Tibial nerve (tissue), 4 donors: ENCODE measurements at regions not wholly inside any gene's neighbourhood (a gene's known extent, or its start where the extent isn't known, plus 50 kb on each side); places are given as distances from the start of the nearest gene placed in this dataset.
"Not testable (repeated sequence)": the region's sequence is repeated elsewhere in the genome, so short reads cannot be mapped to it uniquely, and the experiment has no call there.

Experiments used
- DNase-seq, 2 donors: peaks; one replicate each; pipeline ENCODE4 v3.0.0-alpha.2; 2019; ENCODE audit warnings: low spot score in 2 of 2
- H3K27ac ChIP-seq, 4 donors: fragments of 200-600 bp; sonication (generic) in 3 of 4; one replicate each; pipeline ENCODE4 v1.5.1; 2017 to 2019; ENCODE audit warnings: mild to moderate bottlenecking in 1 of 4
- H3K27me3 ChIP-seq, 2 donors: fragments of 200-600 bp; sonication (generic) in 1 of 2; one replicate each; pipeline versions ENCODE4 v1.5.1 to v1.6.0; 2017 to 2019
- H3K36me3 ChIP-seq, 3 donors: fragments of 200-600 bp; sonication (generic); one replicate each; pipeline ENCODE4 v1.5.1; 2018 to 2019
- H3K4me1 ChIP-seq, 4 donors: fragments of 200-600 bp; sonication (generic) in 3 of 4; one replicate each; pipeline ENCODE4 v1.5.1; 2017 to 2019
- H3K4me3 ChIP-seq, 4 donors: fragments of 200-600 bp; sonication (generic) in 3 of 4; one replicate each; pipeline ENCODE4 v1.5.1; 2017 to 2019; ENCODE audit warnings: mild to moderate bottlenecking in 1 of 4, moderate library complexity in 1 of 4
- H3K9me3 ChIP-seq, 4 donors: fragments of 200-600 bp; sonication (generic) in 3 of 4; one replicate each; pipeline ENCODE4 v1.5.1; 2017 to 2019
- EP300 ChIP-seq, 2 donors: sonication (generic); formaldehyde crosslinking; IDR thresholded peaks; one replicate each; pipeline ENCODE4 v1.6.1; 2017; ENCODE audit warnings: antibody characterized with exemption in 2 of 2, mild to moderate bottlenecking in 1 of 2
- POLR2A ChIP-seq, 2 donors: fragments of 450-650 bp; IDR thresholded peaks; one replicate each; pipeline ENCODE4 v1.6.1; 2017; ENCODE audit warnings: antibody characterized with exemption in 2 of 2, mild to moderate bottlenecking in 2 of 2, moderate library complexity in 2 of 2
- WGBS, 2 donors: methylation state at CpG; one replicate each; pipeline ENCODE4 v1.1.5; 2018; 5-methylcytosine and 5-hydroxymethylcytosine counted together
- TF ChIP-seq, protein P1 (sequence below), 5 experiments: fragments of 200-600 bp in 3 of 5; fragments of 450-650 bp in 2 of 5; sonication (generic) in 3 of 5; IDR thresholded peaks; one replicate each; pipeline ENCODE4 v1.5.1; 2016 to 2019; ENCODE audit warnings: antibody characterized with exemption in 5 of 5, mild to moderate bottlenecking in 3 of 5, moderate library complexity in 2 of 5

DNA sequence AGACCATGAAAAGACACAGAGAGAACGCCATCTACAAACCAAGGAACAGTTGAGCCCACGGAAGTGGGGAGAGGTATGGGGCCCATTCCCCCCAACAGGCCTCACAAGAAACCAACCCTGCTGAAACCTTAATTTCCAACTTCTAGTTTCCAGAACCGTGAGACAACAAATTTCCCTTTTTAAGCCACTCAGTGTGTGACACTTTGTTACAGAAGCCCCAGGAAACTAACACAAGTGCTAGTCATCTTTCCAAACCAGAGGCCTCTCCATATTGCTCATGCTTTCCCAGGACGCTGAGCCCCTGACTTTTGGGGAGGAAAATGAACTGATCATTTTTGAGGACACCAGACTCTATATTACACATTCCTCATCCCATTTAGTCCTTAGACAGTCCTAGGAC lies 186.8 kb downstream of the NUFIP1 start:
- DNase-seq: no peak
- 84 to 92% methylated on average over 4 of the region's 4 CpGs for whole genome bisulfite sequencing, 2 donors
- Histone ChIP-seq H3K9me3 (no peaks in the 10 kb centered on the region), H3K27me3 (no peaks in the 10 kb centered on the region), H3K36me3 (no peaks in the 10 kb centered on the region), H3K4me1 (no peaks in the 10 kb centered on the region), H3K4me3 (no peak overlapping the region), H3K27ac (no peak overlapping the region)
- TF ChIP-seq EP300 (IDR thresholded peaks at IDR 0.05) (no peak), POLR2A (IDR thresholded peaks at IDR 0.05) (no peak)
- TF ChIP-seq, protein P1, sequence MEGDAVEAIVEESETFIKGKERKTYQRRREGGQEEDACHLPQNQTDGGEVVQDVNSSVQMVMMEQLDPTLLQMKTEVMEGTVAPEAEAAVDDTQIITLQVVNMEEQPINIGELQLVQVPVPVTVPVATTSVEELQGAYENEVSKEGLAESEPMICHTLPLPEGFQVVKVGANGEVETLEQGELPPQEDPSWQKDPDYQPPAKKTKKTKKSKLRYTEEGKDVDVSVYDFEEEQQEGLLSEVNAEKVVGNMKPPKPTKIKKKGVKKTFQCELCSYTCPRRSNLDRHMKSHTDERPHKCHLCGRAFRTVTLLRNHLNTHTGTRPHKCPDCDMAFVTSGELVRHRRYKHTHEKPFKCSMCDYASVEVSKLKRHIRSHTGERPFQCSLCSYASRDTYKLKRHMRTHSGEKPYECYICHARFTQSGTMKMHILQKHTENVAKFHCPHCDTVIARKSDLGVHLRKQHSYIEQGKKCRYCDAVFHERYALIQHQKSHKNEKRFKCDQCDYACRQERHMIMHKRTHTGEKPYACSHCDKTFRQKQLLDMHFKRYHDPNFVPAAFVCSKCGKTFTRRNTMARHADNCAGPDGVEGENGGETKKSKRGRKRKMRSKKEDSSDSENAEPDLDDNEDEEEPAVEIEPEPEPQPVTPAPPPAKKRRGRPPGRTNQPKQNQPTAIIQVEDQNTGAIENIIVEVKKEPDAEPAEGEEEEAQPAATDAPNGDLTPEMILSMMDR (IDR thresholded peaks at IDR 0.05): no peak

DNA sequence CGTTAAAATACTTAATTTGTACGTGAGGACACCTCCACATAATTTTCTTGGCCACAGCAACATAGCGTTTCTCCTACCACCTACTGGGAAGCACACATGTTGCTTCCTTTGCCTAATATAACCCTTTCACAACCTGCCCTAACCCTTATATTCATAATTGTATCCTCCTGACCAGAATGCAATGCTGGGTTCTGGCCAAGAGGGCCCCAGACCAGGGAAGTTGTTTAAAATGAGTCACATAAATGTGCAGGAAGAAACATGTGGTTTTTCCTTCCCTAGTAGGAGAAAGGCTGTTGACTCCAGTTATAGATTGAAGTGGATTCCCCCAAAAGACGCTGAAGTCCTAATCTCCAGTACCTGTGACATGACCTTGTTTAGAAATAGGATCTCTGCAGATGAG lies 187.3 kb downstream of the NUFIP1 start:
- no peaks in the 10 kb centered on the region for H3K4me1 ChIP-seq
- DNase-seq: no peak
- no peaks in the 10 kb centered on the region for H3K27me3 ChIP-seq
- no peak overlapping the region for H3K27ac ChIP-seq
- 70 to 75% methylated on average over 4 of the region's 4 CpGs for WGBS, 2 donors
- no peaks in the 10 kb centered on the region for H3K9me3 ChIP-seq
- H3K4me3 ChIP-seq: no peak overlapping the region
- H3K36me3 ChIP-seq: no peaks in the 10 kb centered on the region
- TF ChIP-seq EP300 (IDR thresholded peaks at IDR 0.05) (no peak), POLR2A (IDR thresholded peaks at IDR 0.05) (no peak)
- TF ChIP-seq, protein P1 (IDR thresholded peaks at IDR 0.05): no peak

DNA sequence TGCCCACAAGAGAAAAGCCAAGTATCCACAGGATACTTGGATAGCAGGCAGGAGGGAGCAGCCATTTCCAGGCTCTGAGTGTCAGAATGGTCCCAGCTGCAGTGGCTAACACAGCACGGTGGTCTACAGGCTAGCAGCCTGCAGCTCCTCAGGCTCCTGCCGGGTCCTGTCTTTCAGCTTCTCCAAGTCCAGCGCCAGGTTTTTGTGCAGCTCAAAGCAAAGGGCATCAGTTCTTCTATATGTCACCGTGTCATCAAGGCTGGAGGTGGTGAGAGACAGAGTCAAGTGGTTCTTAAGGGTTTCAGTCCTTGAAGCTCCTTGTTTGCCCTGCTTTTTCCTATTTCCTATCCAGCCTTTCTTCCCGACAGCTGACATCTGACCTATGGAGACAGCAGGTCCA lies 188.6 kb downstream of the NUFIP1 start:
- no peak for TF ChIP-seq EP300 (IDR thresholded peaks at IDR 0.05)
- no peak for TF ChIP-seq POLR2A (IDR thresholded peaks at IDR 0.05)
- TF ChIP-seq, protein P1 (IDR thresholded peaks at IDR 0.05): no peak
- WGBS, 2 donors: 89 to 93% methylated on average over 5 of the region's 5 CpGs
- DNase-seq: no peak
- Histone ChIP-seq H3K36me3 (no peaks in the 10 kb centered on the region), H3K27ac (no peak overlapping the region), H3K27me3 (no peaks in the 10 kb centered on the region), H3K9me3 (no peaks in the 10 kb centered on the region), H3K4me3 (no peak overlapping the region), H3K4me1 (no peaks in the 10 kb centered on the region)

DNA sequence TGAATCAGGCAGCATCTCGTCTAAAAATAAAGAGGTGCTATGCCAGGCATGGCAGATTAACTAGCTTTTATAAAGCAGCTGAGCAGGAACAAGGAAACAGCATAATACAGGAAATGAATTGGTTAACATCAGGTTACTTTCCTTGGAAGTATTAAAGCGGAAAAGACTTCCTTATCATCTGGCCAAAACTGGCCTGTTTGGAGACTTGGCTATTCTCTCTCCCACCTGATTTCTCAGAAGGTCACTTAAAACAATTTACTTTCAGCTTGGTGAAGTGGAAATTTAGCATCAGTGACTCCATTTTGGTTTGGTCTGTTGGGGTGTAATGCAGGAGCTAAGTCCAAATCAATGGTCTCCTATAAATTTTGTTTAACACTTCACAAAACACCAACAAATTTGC lies 191.6 kb downstream of the NUFIP1 start:
- no peak overlapping the region for H3K27ac ChIP-seq
- H3K4me1 ChIP-seq: no peaks in the 10 kb centered on the region
- H3K9me3 ChIP-seq: no peaks in the 10 kb centered on the region
- H3K36me3 ChIP-seq: no peaks in the 10 kb centered on the region
- WGBS, 2 donors: 74% methylated on average over 2 of the region's 2 CpGs
- no peak for TF ChIP-seq POLR2A (IDR thresholded peaks at IDR 0.05)
- TF ChIP-seq EP300 (IDR thresholded peaks at IDR 0.05): no peak
- TF ChIP-seq, protein P1 (IDR thresholded peaks at IDR 0.05): no peak
- no peaks in the 10 kb centered on the region for H3K27me3 ChIP-seq
- H3K4me3 ChIP-seq: no peak overlapping the region
- DNase-seq: no peak

DNA sequence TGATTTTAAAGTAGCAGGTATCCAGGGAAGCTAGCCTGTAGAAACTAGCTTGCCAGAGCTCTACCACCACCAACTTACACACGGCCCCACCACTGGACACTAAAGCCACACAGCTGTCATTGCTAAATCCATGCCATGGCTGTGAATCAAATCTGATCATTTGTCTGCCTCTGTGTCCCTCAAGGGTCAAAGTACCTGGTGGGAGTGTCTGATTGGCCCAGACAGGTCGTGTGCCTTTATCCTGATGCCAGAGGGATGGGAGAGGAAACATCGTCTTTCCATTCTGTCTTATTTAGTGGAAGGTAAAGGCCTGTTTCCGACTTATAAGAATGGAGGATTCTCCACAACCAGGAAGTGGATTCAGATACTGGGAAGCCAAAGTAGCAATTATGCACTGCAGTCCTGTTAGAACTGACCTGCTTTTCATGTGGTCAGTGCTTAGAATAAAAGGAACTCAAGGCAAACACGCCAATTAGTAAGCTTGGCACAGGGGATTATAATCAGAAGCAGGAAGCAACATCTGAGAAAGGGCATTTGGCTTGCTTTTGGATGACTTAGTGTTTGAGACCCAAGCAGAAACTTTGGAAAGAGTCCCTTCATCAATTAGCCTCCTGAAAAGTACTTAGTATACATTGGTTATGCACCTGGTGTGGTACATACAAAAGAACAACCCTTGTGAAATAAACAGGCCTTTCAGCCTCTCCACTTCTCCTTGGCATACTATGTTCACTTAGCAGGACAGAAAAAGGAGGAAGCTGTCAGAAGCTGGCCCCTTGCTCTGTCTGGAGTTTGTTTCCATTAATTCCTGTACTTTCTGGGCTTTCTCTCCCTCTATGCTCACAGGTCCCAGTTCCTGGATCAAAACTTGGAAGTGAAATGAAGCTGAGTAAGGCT lies 192.4 kb downstream of the NUFIP1 start:
- TF ChIP-seq, protein P1 (IDR thresholded peaks at IDR 0.05): no peak
- TF ChIP-seq EP300 (IDR thresholded peaks at IDR 0.05) (no peak), POLR2A (IDR thresholded peaks at IDR 0.05) (no peak)
- H3K4me3 ChIP-seq: no peak overlapping the region
- no peak for DNase-seq
- no peaks in the 10 kb centered on the region for H3K27me3 ChIP-seq
- no peak overlapping the region for H3K27ac ChIP-seq
- WGBS, 2 donors: 72 to 83% methylated on average over 5 of the region's 5 CpGs
- no peaks in the 10 kb centered on the region for H3K36me3 ChIP-seq
- no peaks in the 10 kb centered on the region for H3K4me1 ChIP-seq
- no peaks in the 10 kb centered on the region for H3K9me3 ChIP-seq

DNA sequence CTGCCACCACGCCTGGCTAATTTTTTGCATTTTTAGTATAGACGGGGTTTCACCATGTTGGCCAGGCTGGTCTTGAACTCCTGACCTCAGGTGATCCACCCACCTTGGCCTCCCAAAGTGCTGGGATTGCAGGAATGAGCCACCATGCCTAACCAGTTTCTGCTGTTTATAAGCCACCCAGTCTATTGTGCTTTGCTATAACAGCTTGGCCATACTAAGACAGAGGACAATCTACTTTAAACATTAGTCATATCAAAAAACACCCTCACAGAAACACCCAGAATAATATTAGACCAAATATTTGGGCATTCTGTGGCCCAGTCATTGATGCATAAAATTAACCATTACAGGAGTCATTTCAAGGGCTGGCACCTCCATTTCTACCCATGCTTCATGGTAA lies 193.2 kb downstream of the NUFIP1 start:
- H3K27me3 ChIP-seq, H3K27ac ChIP-seq: not testable (repeated sequence)
- WGBS, 2 donors: 98 to 100% methylated on average over 2 of the region's 2 CpGs

More for the DNA sequence above, 193.2 kb downstream of the NUFIP1 start:
- DNase-seq, H3K4me3 ChIP-seq, H3K9me3 ChIP-seq, H3K36me3 ChIP-seq, H3K4me1 ChIP-seq: not testable (repeated sequence)
